ENCODE measurements at regions not wholly inside any gene's neighbourhood (a gene's known extent, or its start where the extent isn't known, plus 50 kb on each side); places are given as distances from the start of the nearest gene placed in this dataset.

DNA sequence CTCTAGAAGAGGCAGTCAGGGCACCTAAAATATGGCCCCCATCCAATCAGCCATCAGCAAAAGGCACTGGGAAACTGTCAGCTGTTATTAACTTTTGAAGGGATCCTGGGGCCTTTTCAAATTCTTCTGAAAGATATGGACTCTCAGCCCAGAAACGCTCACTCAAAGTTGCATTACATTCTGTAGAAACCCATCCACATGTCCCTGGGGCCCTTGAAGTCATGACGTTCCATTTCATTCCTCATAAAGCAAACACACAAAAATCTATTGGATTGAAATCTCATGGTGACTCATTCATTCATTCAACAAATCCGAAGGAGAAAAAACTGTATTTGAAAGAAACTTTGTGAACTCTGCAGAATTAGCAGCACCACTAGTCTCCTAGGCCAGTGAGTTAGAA lies 215.3 kb downstream of the C16orf95 start:
- H3K9ac ChIP-seq (ENCODE audit: low read depth in 1 of 2, low read length in 2 of 2), result no peak overlapping the region
- H3K36me3 ChIP-seq (ENCODE audit: control insufficient read depth in 4 of 4, insufficient read depth in 3 of 4, low read depth in 1 of 4, low read length in 3 of 4), result no peaks in the 10 kb centered on the region
- H3K27me3 ChIP-seq (ENCODE audit: control insufficient read depth in 4 of 4, insufficient read depth in 4 of 4, low read length in 3 of 4), result no peaks in the 10 kb centered on the region
- H3K9me3 ChIP-seq (ENCODE audit: control insufficient read depth in 4 of 4, low read length in 3 of 4), result no peaks in the 10 kb centered on the region
- TF ChIP-seq, protein P1, sequence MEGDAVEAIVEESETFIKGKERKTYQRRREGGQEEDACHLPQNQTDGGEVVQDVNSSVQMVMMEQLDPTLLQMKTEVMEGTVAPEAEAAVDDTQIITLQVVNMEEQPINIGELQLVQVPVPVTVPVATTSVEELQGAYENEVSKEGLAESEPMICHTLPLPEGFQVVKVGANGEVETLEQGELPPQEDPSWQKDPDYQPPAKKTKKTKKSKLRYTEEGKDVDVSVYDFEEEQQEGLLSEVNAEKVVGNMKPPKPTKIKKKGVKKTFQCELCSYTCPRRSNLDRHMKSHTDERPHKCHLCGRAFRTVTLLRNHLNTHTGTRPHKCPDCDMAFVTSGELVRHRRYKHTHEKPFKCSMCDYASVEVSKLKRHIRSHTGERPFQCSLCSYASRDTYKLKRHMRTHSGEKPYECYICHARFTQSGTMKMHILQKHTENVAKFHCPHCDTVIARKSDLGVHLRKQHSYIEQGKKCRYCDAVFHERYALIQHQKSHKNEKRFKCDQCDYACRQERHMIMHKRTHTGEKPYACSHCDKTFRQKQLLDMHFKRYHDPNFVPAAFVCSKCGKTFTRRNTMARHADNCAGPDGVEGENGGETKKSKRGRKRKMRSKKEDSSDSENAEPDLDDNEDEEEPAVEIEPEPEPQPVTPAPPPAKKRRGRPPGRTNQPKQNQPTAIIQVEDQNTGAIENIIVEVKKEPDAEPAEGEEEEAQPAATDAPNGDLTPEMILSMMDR (IDR thresholded peaks at IDR 0.05; ENCODE audit: low read depth, low read length, missing input control), result no peak
- TF ChIP-seq TAF1 (conservative IDR thresholded peaks at IDR 0.05), result no peak
- no peak for TF ChIP-seq NR2F2 (IDR thresholded peaks at IDR 0.05)
- TF ChIP-seq, protein P2, sequence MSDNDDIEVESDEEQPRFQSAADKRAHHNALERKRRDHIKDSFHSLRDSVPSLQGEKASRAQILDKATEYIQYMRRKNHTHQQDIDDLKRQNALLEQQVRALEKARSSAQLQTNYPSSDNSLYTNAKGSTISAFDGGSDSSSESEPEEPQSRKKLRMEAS (IDR thresholded peaks at IDR 0.05), result no peak
- no peak for TF ChIP-seq RXRA (IDR thresholded peaks at IDR 0.05)
- no peak for TF ChIP-seq HNF4A (conservative IDR thresholded peaks at IDR 0.05)
- TF ChIP-seq FOXA2 (IDR thresholded peaks at IDR 0.05), result no peak
- no peak for TF ChIP-seq GABPA (IDR thresholded peaks at IDR 0.05 in 1 of 2, conservative IDR thresholded peaks at IDR 0.05 in 1 of 2)
- no peak for TF ChIP-seq EGR1 (IDR thresholded peaks at IDR 0.05; ENCODE audit: low read depth in 2 of 2)
- TF ChIP-seq, protein P3, sequence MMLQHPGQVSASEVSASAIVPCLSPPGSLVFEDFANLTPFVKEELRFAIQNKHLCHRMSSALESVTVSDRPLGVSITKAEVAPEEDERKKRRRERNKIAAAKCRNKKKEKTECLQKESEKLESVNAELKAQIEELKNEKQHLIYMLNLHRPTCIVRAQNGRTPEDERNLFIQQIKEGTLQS (IDR thresholded peaks at IDR 0.05), result no peak
- TF ChIP-seq, protein P4, sequence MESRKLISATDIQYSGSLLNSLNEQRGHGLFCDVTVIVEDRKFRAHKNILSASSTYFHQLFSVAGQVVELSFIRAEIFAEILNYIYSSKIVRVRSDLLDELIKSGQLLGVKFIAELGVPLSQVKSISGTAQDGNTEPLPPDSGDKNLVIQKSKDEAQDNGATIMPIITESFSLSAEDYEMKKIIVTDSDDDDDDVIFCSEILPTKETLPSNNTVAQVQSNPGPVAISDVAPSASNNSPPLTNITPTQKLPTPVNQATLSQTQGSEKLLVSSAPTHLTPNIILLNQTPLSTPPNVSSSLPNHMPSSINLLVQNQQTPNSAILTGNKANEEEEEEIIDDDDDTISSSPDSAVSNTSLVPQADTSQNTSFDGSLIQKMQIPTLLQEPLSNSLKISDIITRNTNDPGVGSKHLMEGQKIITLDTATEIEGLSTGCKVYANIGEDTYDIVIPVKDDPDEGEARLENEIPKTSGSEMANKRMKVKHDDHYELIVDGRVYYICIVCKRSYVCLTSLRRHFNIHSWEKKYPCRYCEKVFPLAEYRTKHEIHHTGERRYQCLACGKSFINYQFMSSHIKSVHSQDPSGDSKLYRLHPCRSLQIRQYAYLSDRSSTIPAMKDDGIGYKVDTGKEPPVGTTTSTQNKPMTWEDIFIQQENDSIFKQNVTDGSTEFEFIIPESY (IDR thresholded peaks at IDR 0.05), result no peak
- no peak for TF ChIP-seq FOXA1 (IDR thresholded peaks at IDR 0.05)
- no peak for TF ChIP-seq RAD21 (IDR thresholded peaks at IDR 0.05)
- no peak for TF ChIP-seq YY1 (IDR thresholded peaks at IDR 0.05)
- TF ChIP-seq SP1 (IDR thresholded peaks at IDR 0.05), result no peak
- no peak for TF ChIP-seq HNF4G (IDR thresholded peaks at IDR 0.05)
- TF ChIP-seq, protein P5, sequence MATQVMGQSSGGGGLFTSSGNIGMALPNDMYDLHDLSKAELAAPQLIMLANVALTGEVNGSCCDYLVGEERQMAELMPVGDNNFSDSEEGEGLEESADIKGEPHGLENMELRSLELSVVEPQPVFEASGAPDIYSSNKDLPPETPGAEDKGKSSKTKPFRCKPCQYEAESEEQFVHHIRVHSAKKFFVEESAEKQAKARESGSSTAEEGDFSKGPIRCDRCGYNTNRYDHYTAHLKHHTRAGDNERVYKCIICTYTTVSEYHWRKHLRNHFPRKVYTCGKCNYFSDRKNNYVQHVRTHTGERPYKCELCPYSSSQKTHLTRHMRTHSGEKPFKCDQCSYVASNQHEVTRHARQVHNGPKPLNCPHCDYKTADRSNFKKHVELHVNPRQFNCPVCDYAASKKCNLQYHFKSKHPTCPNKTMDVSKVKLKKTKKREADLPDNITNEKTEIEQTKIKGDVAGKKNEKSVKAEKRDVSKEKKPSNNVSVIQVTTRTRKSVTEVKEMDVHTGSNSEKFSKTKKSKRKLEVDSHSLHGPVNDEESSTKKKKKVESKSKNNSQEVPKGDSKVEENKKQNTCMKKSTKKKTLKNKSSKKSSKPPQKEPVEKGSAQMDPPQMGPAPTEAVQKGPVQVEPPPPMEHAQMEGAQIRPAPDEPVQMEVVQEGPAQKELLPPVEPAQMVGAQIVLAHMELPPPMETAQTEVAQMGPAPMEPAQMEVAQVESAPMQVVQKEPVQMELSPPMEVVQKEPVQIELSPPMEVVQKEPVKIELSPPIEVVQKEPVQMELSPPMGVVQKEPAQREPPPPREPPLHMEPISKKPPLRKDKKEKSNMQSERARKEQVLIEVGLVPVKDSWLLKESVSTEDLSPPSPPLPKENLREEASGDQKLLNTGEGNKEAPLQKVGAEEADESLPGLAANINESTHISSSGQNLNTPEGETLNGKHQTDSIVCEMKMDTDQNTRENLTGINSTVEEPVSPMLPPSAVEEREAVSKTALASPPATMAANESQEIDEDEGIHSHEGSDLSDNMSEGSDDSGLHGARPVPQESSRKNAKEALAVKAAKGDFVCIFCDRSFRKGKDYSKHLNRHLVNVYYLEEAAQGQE (IDR thresholded peaks at IDR 0.05), result no peak
- no peak for TF ChIP-seq JUND (IDR thresholded peaks at IDR 0.05)
- DNase-seq (ENCODE audit: low spot score), result no peak
- no peak overlapping the region for H3K27ac ChIP-seq (ENCODE audit: low read depth in 1 of 2, low read length in 2 of 2)
- no peak overlapping the region for H3K4me3 ChIP-seq (ENCODE audit: low read depth in 1 of 3, low read length in 3 of 3)
- WGBS, result 82% methylated on average over 3 of the region's 3 CpGs
- H3K4me1 ChIP-seq (ENCODE audit: control insufficient read depth in 4 of 4, insufficient read depth in 4 of 4, low read length in 3 of 4), result no peaks in the 10 kb centered on the region

Measured in liver (tissue), 8 donors.